Mesenchymal stem cell (in vitro differentiated cells and primary cell): ENCODE measurements at regions not wholly inside any gene's neighbourhood (a gene's known extent, or its start where the extent isn't known, plus 50 kb on each side); places are given as distances from the start of the nearest gene placed in this dataset.

Experiments used
- DNase-seq: peaks from one replicate; pipeline ENCODE4 v3.0.0-alpha.2; 2013
- H2AFZ ChIP-seq: one replicate; pipeline ENCODE4 v1.6.1; 2013; ENCODE audit warnings: low read depth, mild to moderate bottlenecking, control low read depth, inconsistent platforms, low read length, moderate library complexity
- H2AK5ac ChIP-seq: 2 replicates; pipeline ENCODE4 v1.6.1; 2013; ENCODE audit warnings: low read length, moderate library complexity, mild to moderate bottlenecking, inconsistent platforms; ENCODE audit not compliant: severe bottlenecking
- H2BK120ac ChIP-seq: one replicate; pipeline ENCODE4 v1.6.1; 2013; ENCODE audit warnings: low read depth, mild to moderate bottlenecking, inconsistent platforms, low read length, moderate library complexity
- H2BK12ac ChIP-seq, 2 experiments: one replicate each; pipeline ENCODE4 v1.6.1; 2013; ENCODE audit warnings: inconsistent platforms in 2 of 2, low read length in 2 of 2, mild to moderate bottlenecking in 2 of 2, moderate library complexity in 2 of 2, control low read depth in 1 of 2
- H2BK15ac ChIP-seq: one replicate; pipeline ENCODE4 v1.6.1; 2013; ENCODE audit warnings: mild to moderate bottlenecking, low read depth, inconsistent platforms; ENCODE audit not compliant: poor library complexity, severe bottlenecking
- H2BK5ac ChIP-seq: 2 replicates; pipeline ENCODE4 v1.6.1; 2013; ENCODE audit warnings: low read depth, mild to moderate bottlenecking, low read length, control low read depth, inconsistent platforms; ENCODE audit not compliant: poor library complexity, severe bottlenecking
- H3K14ac ChIP-seq, 2 experiments: one replicate each; pipeline ENCODE4 v1.6.1; 2013; ENCODE audit warnings: inconsistent platforms in 2 of 2, low read length in 2 of 2, control low read depth in 1 of 2, mild to moderate bottlenecking in 1 of 2, moderate library complexity in 1 of 2
- H3K18ac ChIP-seq, 2 experiments: one replicate each; pipeline ENCODE4 v1.6.1; 2013; ENCODE audit warnings: inconsistent platforms in 2 of 2, low read length in 2 of 2, control low read depth in 1 of 2, low read depth in 1 of 2, mild to moderate bottlenecking in 1 of 2
- H3K23ac ChIP-seq, 2 experiments: one replicate each; pipeline ENCODE4 v1.6.1; 2013; ENCODE audit warnings: inconsistent platforms in 2 of 2, low read length in 2 of 2, mild to moderate bottlenecking in 2 of 2, moderate library complexity in 2 of 2, control low read depth in 1 of 2
- H3K27ac ChIP-seq: 2 replicates; pipeline ENCODE4 v1.5.1; 2013; ENCODE audit warnings: mild to moderate bottlenecking, moderate library complexity, low read length, control low read depth, inconsistent platforms; ENCODE audit not compliant: poor library complexity, severe bottlenecking
- H3K27me3 ChIP-seq, 2 experiments: 2 replicates each; pipeline versions ENCODE4 v1.6.1 to v1.7.0; 2013; ENCODE audit warnings: low read length in 2 of 2, mild to moderate bottlenecking in 2 of 2, moderate library complexity in 2 of 2, control low read depth in 1 of 2, inconsistent platforms in 1 of 2; ENCODE audit not compliant: control insufficient read depth in 1 of 2, insufficient read depth in 1 of 2
- H3K36me3 ChIP-seq, 2 experiments: 2 replicates each; pipeline versions ENCODE4 v1.6.1 to v1.7.0; 2013; ENCODE audit warnings: low read length in 2 of 2, control low read depth in 1 of 2, inconsistent platforms in 1 of 2, low read depth in 1 of 2, mild to moderate bottlenecking in 1 of 2; ENCODE audit not compliant: insufficient read depth in 2 of 2, control insufficient read depth in 1 of 2
- H3K4ac ChIP-seq, 2 experiments: one replicate each; pipeline ENCODE4 v1.6.1; 2013; ENCODE audit warnings: inconsistent platforms in 2 of 2, low read length in 2 of 2, mild to moderate bottlenecking in 2 of 2, moderate library complexity in 2 of 2, control low read depth in 1 of 2, low read depth in 1 of 2
- H3K4me1 ChIP-seq: 2 replicates; pipeline ENCODE4 v1.6.1; 2013; ENCODE audit warnings: low read depth, low read length, control low read depth; ENCODE audit not compliant: control insufficient read depth, insufficient read depth
- H3K4me2 ChIP-seq: 2 replicates; pipeline ENCODE4 v1.6.1; 2013; ENCODE audit warnings: low read length, mild to moderate bottlenecking, inconsistent platforms; ENCODE audit not compliant: poor library complexity, severe bottlenecking
- H3K4me3 ChIP-seq, 2 experiments: 2 replicates each; pipeline versions ENCODE4 v1.5.1 to v1.7.0; 2013; ENCODE audit warnings: low read length in 2 of 2, mild to moderate bottlenecking in 2 of 2, control low read depth in 1 of 2, low read depth in 1 of 2; ENCODE audit not compliant: insufficient read depth in 1 of 2
- H3K79me1 ChIP-seq: replicated peaks from 2 replicates; pipeline ENCODE4 v1.6.1; 2013; ENCODE audit warnings: mild to moderate bottlenecking, control low read depth, low read length, inconsistent platforms; ENCODE audit not compliant: poor library complexity, severe bottlenecking
- H3K9ac ChIP-seq: 2 replicates; pipeline ENCODE4 v1.7.0; 2013; ENCODE audit warnings: mild to moderate bottlenecking, low read length, moderate library complexity
- H3K9me3 ChIP-seq: 2 replicates; pipeline ENCODE4 v1.7.0; 2013; ENCODE audit warnings: mild to moderate bottlenecking, low read length; ENCODE audit not compliant: control insufficient read depth
- H4K8ac ChIP-seq: one replicate; pipeline ENCODE4 v1.6.1; 2013; ENCODE audit warnings: inconsistent platforms, mild to moderate bottlenecking, low read length, moderate library complexity
- H4K91ac ChIP-seq: one replicate; pipeline ENCODE4 v1.6.1; 2013; ENCODE audit warnings: mild to moderate bottlenecking, low read length, inconsistent platforms
- WGBS: methylation state at CpG from one replicate; pipeline ENCODE4 v1.1.7; 2013; ENCODE audit warnings: mixed read lengths; 5-methylcytosine and 5-hydroxymethylcytosine counted together

- Histone ChIP-seq H3K27ac (no peak overlapping the region), H3K4me1 (no peaks in the 10 kb centered on the region), H3K4me3 (no peak overlapping the region)
Measured at GRCh38 chr5:19172926-19173470, 815.0 kb downstream of the CDH18 start.

GRCh38 chr5:19175776-19176570 is 812.0 kb downstream of the CDH18 start:
- no peak overlapping the region for H2BK12ac ChIP-seq
- no peaks in the 10 kb centered on the region for H3K27me3 ChIP-seq
- H2BK15ac ChIP-seq: no peak overlapping the region
- no peaks in the 10 kb centered on the region for H3K4me1 ChIP-seq
- H2AK5ac ChIP-seq: no peak overlapping the region
- no peaks in the 10 kb centered on the region for H3K79me1 ChIP-seq
- H2BK120ac ChIP-seq: no peak overlapping the region
- no peak for DNase-seq
- WGBS: no CpG with 5 or more reads among the region's 3 CpGs
- no peak overlapping the region for H3K4me2 ChIP-seq
- H3K18ac ChIP-seq: no peak overlapping the region
- H3K14ac ChIP-seq: no peak overlapping the region
- no peak overlapping the region for H2AFZ ChIP-seq
- H3K4ac ChIP-seq: no peak overlapping the region
- H3K23ac ChIP-seq: no peak overlapping the region
- no peaks in the 10 kb centered on the region for H3K36me3 ChIP-seq
- no peak overlapping the region for H3K9ac ChIP-seq
- no peak overlapping the region for H3K27ac ChIP-seq
- no peak overlapping the region for H2BK5ac ChIP-seq
- H3K9me3 ChIP-seq: no peaks in the 10 kb centered on the region
- H4K8ac ChIP-seq: no peak overlapping the region
- H4K91ac ChIP-seq: no peak overlapping the region
- no peak overlapping the region for H3K4me3 ChIP-seq

More at GRCh38 chr5:19172926-19173470, 815.0 kb downstream of the CDH18 start:
- Histone ChIP-seq H3K4me2 (no peak overlapping the region), H3K79me1 (no peaks in the 10 kb centered on the region), H3K9ac (no peak overlapping the region), H2BK12ac (no peak overlapping the region), H3K27me3 (no peaks in the 10 kb centered on the region), H3K23ac (no peak overlapping the region), H4K91ac (no peak overlapping the region), H3K9me3 (peaks cover 7% of the 10 kb centered on the region), H2BK5ac (no peak overlapping the region), H3K36me3 (no peaks in the 10 kb centered on the region), H3K4ac (no peak overlapping the region), H2AFZ (no peak overlapping the region), H3K14ac (no peak overlapping the region), H2BK15ac (no peak overlapping the region), H2AK5ac (no peak overlapping the region), H4K8ac (no peak overlapping the region), H3K18ac (no peak overlapping the region), H2BK120ac (no peak overlapping the region)
- DNase-seq: no peak
- 87% methylated on average over 5 of the region's 6 CpGs for WGBS

DNA sequence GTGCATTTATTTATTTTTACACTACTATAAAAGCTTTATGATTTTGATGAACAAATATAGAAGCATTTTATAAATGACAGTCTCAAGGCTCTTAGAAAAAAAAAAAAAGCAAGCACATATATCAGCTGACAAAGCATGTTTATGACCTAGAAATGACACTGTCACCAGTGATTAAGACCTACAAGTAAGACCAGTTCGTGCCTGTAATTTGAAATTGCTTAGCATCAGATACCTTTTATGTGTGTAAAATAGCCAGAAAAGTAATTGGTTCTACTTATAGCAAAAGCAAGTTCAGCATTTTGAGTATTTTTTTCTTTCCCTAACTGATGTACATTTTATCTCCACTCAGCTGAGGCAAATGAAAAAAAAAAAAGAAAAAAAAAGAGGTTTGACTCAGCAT is 808.4 kb downstream of the CDH18 start:
- no peak overlapping the region for H2AK5ac ChIP-seq
- no peak overlapping the region for H3K4me2 ChIP-seq
- no peak for DNase-seq
- H3K4me3 ChIP-seq: no peak overlapping the region
- H3K36me3 ChIP-seq: no peaks in the 10 kb centered on the region
- H2BK120ac ChIP-seq: no peak overlapping the region
- H3K23ac ChIP-seq: no peak overlapping the region
- no CpG with 5 or more reads among the region's 1 CpG for WGBS
- peaks cover 7% of the 10 kb centered on the region for H3K9me3 ChIP-seq
- no peak overlapping the region for H4K91ac ChIP-seq
- no peak overlapping the region for H3K18ac ChIP-seq
- H2AFZ ChIP-seq: no peak overlapping the region
- H3K79me1 ChIP-seq: no peaks in the 10 kb centered on the region
- no peak overlapping the region for H3K9ac ChIP-seq
- no peak overlapping the region for H3K4ac ChIP-seq
- H3K27me3 ChIP-seq: no peaks in the 10 kb centered on the region
- no peak overlapping the region for H2BK15ac ChIP-seq
- no peak overlapping the region for H4K8ac ChIP-seq
- no peaks in the 10 kb centered on the region for H3K4me1 ChIP-seq
- no peak overlapping the region for H3K14ac ChIP-seq
- H2BK12ac ChIP-seq: no peak overlapping the region
- H2BK5ac ChIP-seq: no peak overlapping the region
- H3K27ac ChIP-seq: no peak overlapping the region

DNA sequence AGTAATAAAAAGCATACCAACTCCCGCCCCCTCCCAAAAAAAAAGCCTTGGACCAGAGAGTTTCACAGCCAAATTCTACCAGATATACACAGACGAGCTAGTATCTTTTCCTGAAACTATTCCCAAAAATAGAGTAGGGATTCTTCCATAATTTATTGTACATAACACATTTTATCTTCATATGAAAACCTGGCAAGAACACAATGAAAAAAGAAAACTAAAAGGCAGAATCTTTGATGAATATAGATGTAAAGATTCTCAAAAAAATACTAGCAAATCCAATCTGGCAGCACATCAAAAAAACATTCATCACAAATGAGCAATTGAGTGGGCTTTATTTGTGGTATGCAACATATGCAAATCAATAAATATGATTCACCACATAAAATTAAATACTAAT is 798.8 kb downstream of the CDH18 start:
- Histone ChIP-seq H3K27me3 (no peaks in the 10 kb centered on the region), H3K4me3 (no peak overlapping the region), H3K18ac (no peak overlapping the region), H4K8ac (no peak overlapping the region), H2BK12ac (no peak overlapping the region), H2BK120ac (no peak overlapping the region), H3K9me3 (peaks cover 10% of the 10 kb centered on the region), H4K91ac (no peak overlapping the region), H3K4me2 (no peak overlapping the region), H2BK15ac (no peak overlapping the region), H3K27ac (no peak overlapping the region), H2BK5ac (no peak overlapping the region), H2AFZ (no peak overlapping the region), H3K9ac (no peak overlapping the region), H3K23ac (no peak overlapping the region), H3K36me3 (no peaks in the 10 kb centered on the region), H3K4me1 (no peaks in the 10 kb centered on the region), H3K4ac (no peak overlapping the region), H3K79me1 (no peaks in the 10 kb centered on the region), H2AK5ac (no peak overlapping the region), H3K14ac (no peak overlapping the region)
- 50% methylated on average over 1 of the region's 2 CpGs for WGBS
- DNase-seq: no peak
